ENCODE measurements at regions not wholly inside any gene's neighbourhood (a gene's known extent, or its start where the extent isn't known, plus 50 kb on each side); places are given as distances from the start of the nearest gene placed in this dataset.

DNA sequence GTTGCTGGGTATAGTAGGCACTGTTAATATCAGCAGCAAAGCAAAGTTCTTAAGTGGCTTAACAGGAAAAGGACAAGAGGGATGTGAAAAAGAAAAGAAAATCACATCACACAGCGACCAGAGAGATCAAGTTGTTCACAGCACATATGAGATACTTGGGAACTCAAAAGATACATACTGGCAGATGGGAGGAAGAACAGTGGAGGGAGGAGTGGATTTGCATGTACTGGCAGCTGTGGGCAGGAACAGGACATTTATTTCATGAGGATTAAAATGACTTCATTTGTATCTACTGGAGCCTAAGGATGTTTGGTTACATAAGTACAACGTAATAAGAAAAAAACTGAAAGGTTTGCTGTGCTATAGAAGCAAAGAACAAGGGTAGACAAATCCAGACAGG, 136.5 kb upstream of the IFNG-AS1 start:
- no peak for TF ChIP-seq NR2F6 (IDR thresholded peaks at IDR 0.05)
- TF ChIP-seq NR2F6 (CRISPR knock-in tag; IDR thresholded peaks at IDR 0.05), result no peak
- TF ChIP-seq, protein P1, sequence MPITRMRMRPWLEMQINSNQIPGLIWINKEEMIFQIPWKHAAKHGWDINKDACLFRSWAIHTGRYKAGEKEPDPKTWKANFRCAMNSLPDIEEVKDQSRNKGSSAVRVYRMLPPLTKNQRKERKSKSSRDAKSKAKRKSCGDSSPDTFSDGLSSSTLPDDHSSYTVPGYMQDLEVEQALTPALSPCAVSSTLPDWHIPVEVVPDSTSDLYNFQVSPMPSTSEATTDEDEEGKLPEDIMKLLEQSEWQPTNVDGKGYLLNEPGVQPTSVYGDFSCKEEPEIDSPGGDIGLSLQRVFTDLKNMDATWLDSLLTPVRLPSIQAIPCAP (CRISPR knock-in tag; IDR thresholded peaks at IDR 0.05; ENCODE audit: low read depth), result no peak
- TF ChIP-seq, protein P2, sequence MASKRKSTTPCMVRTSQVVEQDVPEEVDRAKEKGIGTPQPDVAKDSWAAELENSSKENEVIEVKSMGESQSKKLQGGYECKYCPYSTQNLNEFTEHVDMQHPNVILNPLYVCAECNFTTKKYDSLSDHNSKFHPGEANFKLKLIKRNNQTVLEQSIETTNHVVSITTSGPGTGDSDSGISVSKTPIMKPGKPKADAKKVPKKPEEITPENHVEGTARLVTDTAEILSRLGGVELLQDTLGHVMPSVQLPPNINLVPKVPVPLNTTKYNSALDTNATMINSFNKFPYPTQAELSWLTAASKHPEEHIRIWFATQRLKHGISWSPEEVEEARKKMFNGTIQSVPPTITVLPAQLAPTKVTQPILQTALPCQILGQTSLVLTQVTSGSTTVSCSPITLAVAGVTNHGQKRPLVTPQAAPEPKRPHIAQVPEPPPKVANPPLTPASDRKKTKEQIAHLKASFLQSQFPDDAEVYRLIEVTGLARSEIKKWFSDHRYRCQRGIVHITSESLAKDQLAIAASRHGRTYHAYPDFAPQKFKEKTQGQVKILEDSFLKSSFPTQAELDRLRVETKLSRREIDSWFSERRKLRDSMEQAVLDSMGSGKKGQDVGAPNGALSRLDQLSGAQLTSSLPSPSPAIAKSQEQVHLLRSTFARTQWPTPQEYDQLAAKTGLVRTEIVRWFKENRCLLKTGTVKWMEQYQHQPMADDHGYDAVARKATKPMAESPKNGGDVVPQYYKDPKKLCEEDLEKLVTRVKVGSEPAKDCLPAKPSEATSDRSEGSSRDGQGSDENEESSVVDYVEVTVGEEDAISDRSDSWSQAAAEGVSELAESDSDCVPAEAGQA (IDR thresholded peaks at IDR 0.05; ENCODE audit: low read depth), result no peak
- TF ChIP-seq, protein P2 (CRISPR knock-in tag; IDR thresholded peaks at IDR 0.05; ENCODE audit: borderline replicate concordance), result no peak
